ENCODE measurements at regions not wholly inside any gene's neighbourhood (a gene's known extent, or its start where the extent isn't known, plus 50 kb on each side); places are given as distances from the start of the nearest gene placed in this dataset.

- DNase-seq (ENCODE audit: low spot score) = no peak
- TF ChIP-seq CTCF (IDR thresholded peaks at IDR 0.05; ENCODE audit: extremely low read depth, missing control alignments) = no peak
Measured at GRCh38 chr7:131197920-131198615, 129.6 kb upstream of the MKLN1 start.

GRCh38 chr7:131202451-131202850 is 125.2 kb upstream of the MKLN1 start:
- no peak for TF ChIP-seq CTCF (IDR thresholded peaks at IDR 0.05; ENCODE audit: extremely low read depth, missing control alignments)
- no peak for DNase-seq (ENCODE audit: low spot score)

GRCh38 chr7:131203291-131203976 is 124.2 kb upstream of the MKLN1 start:
- no peak for TF ChIP-seq CTCF (IDR thresholded peaks at IDR 0.05; ENCODE audit: extremely low read depth, missing control alignments)
- no peak for DNase-seq (ENCODE audit: low spot score)

- TF ChIP-seq CTCF (IDR thresholded peaks at IDR 0.05; ENCODE audit: extremely low read depth, missing control alignments) = no peak
- no peak for DNase-seq (ENCODE audit: low spot score)
Measured at GRCh38 chr7:131208777-131209176, 118.9 kb upstream of the MKLN1 start.

- TF ChIP-seq CTCF (IDR thresholded peaks at IDR 0.05; ENCODE audit: extremely low read depth, missing control alignments) = no peak
- DNase-seq (ENCODE audit: low spot score) = no peak
Measured at GRCh38 chr7:131210618-131211017, 117.1 kb upstream of the MKLN1 start.

GRCh38 chr7:131211500-131211899 is 116.2 kb upstream of the MKLN1 start:
- DNase-seq (ENCODE audit: low spot score) = no peak
- no peak for TF ChIP-seq CTCF (IDR thresholded peaks at IDR 0.05; ENCODE audit: extremely low read depth, missing control alignments)

- no peak for DNase-seq (ENCODE audit: low spot score)
- no peak for TF ChIP-seq CTCF (IDR thresholded peaks at IDR 0.05; ENCODE audit: extremely low read depth, missing control alignments)
Measured at GRCh38 chr7:131212114-131212513, 115.6 kb upstream of the MKLN1 start.

Measured in GM20000 (cell line).